RWPE2 (cell line): ENCODE measurements at regions not wholly inside any gene's neighbourhood (a gene's known extent, or its start where the extent isn't known, plus 50 kb on each side); places are given as distances from the start of the nearest gene placed in this dataset.
"Not testable (repeated sequence)": the region's sequence is repeated elsewhere in the genome, so short reads cannot be mapped to it uniquely, and the experiment has no call there.

Experiments
- ATAC-seq: fragments of 200-7000 bp; cut with Tn5 transposase; 3 replicates; pipeline ENCODE4 v1.9.1; 2021; ENCODE audit warnings: low read depth
- DNase-seq: peaks from one replicate; pipeline ENCODE4 v3.0.0-alpha.2; 2020; ENCODE audit warnings: low spot score
- H3K27ac ChIP-seq: fragments of 450-650 bp; 2 replicates; pipeline ENCODE4 v1.5.1; 2017; ENCODE audit warnings: mild to moderate bottlenecking; ENCODE audit not compliant: poor library complexity, severe bottlenecking
- H3K27me3 ChIP-seq: fragments of 250-450 bp; sonication (Bioruptor Pico); 2 replicates; pipeline ENCODE4 v1.5.1; 2021; ENCODE audit warnings: mild to moderate bottlenecking, moderate library complexity; ENCODE audit not compliant: insufficient read depth, poor library complexity, severe bottlenecking
- H3K36me3 ChIP-seq: fragments of 250-450 bp; sonication (Bioruptor Pico); 2 replicates; pipeline ENCODE4 v1.5.1; 2020; ENCODE audit warnings: low read depth, mild to moderate bottlenecking, moderate library complexity
- H3K4me1 ChIP-seq: fragments of 250-450 bp; sonication (Bioruptor Pico); 2 replicates; pipeline ENCODE4 v1.5.1; 2021; ENCODE audit warnings: mild to moderate bottlenecking, moderate library complexity; ENCODE audit not compliant: insufficient read depth, poor library complexity, severe bottlenecking
- H3K4me3 ChIP-seq: fragments of 250-450 bp; sonication (Bioruptor Pico); 2 replicates; pipeline ENCODE4 v1.5.1; 2021; ENCODE audit warnings: mild to moderate bottlenecking, moderate library complexity; ENCODE audit not compliant: severe bottlenecking
- H3K9me3 ChIP-seq: fragments of 250-450 bp; sonication (Bioruptor Pico); 2 replicates; pipeline ENCODE4 v1.5.1; 2021; ENCODE audit warnings: mild to moderate bottlenecking, moderate library complexity; ENCODE audit not compliant: severe bottlenecking
- CTCF ChIP-seq: fragments of 450-650 bp; IDR thresholded peaks from one replicate; pipeline ENCODE4 v1.5.1; 2017; ENCODE audit warnings: mild to moderate bottlenecking, moderate library complexity; ENCODE audit not compliant: poor library complexity, severe bottlenecking

- ATAC-seq = no peak
- TF ChIP-seq CTCF = no peak
- no peaks in the 10 kb centered on the region for H3K4me1 ChIP-seq
- no peak overlapping the region for H3K4me3 ChIP-seq
- no peaks in the 10 kb centered on the region for H3K36me3 ChIP-seq
- no peak overlapping the region for H3K27ac ChIP-seq
- DNase-seq = no peak
- no peaks in the 10 kb centered on the region for H3K9me3 ChIP-seq
- no peaks in the 10 kb centered on the region for H3K27me3 ChIP-seq
These were observed 126.3 kb downstream of the ATXN7L3B start for GRCh38 chr12:74663958-74664357.

GRCh38 chr12:74665690-74666089, 128.1 kb downstream of the ATXN7L3B start:
- H3K27ac ChIP-seq = no peak overlapping the region
- H3K4me3 ChIP-seq = no peak overlapping the region
- DNase-seq (no peak), ATAC-seq (no peak)
- H3K4me1 ChIP-seq = no peaks in the 10 kb centered on the region
- H3K9me3 ChIP-seq = no peaks in the 10 kb centered on the region
- no peak for TF ChIP-seq CTCF
- no peaks in the 10 kb centered on the region for H3K27me3 ChIP-seq
- no peaks in the 10 kb centered on the region for H3K36me3 ChIP-seq

GRCh38 chr12:74671421-74671820, 133.8 kb downstream of the ATXN7L3B start:
- no peak for TF ChIP-seq CTCF
- Histone ChIP-seq H3K27ac (no peak overlapping the region), H3K9me3 (no peaks in the 10 kb centered on the region), H3K27me3 (peaks cover 3% of the 10 kb centered on the region), H3K4me1 (no peaks in the 10 kb centered on the region), H3K4me3 (no peak overlapping the region), H3K36me3 (no peaks in the 10 kb centered on the region)
- ATAC-seq (no peak), DNase-seq (no peak)

- H3K4me3 ChIP-seq, H3K27ac ChIP-seq, DNase-seq, ATAC-seq, H3K27me3 ChIP-seq, H3K9me3 ChIP-seq, H3K4me1 ChIP-seq, H3K36me3 ChIP-seq: not testable (repeated sequence)
These were observed 139.3 kb downstream of the ATXN7L3B start for GRCh38 chr12:74676955-74677354.

- no peaks in the 10 kb centered on the region for H3K9me3 ChIP-seq
- H3K36me3 ChIP-seq = no peaks in the 10 kb centered on the region
- ATAC-seq = no peak
- H3K27ac ChIP-seq = no peak overlapping the region
- H3K27me3 ChIP-seq = no peaks in the 10 kb centered on the region
- H3K4me3 ChIP-seq = no peak overlapping the region
- H3K4me1 ChIP-seq = no peaks in the 10 kb centered on the region
- TF ChIP-seq CTCF = no peak
- DNase-seq = no peak
These were observed 147.8 kb downstream of the ATXN7L3B start for GRCh38 chr12:74685385-74685784.
